ENCODE measurements at regions not wholly inside any gene's neighbourhood (a gene's known extent, or its start where the extent isn't known, plus 50 kb on each side); places are given as distances from the start of the nearest gene placed in this dataset.

- DNase-seq: no peak
These were observed 293.9 kb downstream of the KCNC2 start for GRCh38 chr12:74915718-74916117.

GRCh38 chr12:74917743-74918142, 291.9 kb downstream of the KCNC2 start:
- no peak for DNase-seq

DNA sequence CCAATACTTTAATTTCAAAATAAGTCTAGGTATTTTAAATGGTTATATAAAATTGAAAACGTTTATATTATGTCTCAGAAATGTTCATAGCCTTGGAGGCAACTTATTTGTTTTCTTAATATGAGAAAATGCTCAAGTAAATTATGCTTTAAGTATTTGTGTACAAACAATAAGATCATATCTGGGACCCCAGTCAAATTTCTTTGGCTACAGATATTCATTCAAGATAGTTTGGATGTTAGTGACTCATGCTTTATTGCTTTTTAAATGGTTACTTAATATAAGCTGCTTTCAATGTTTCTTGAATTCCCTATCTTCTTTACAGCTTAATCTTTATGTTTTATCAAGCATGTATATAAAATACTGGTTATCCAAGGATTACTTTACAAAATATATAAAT, 291.3 kb downstream of the KCNC2 start:
- DNase-seq: no peak

DNA sequence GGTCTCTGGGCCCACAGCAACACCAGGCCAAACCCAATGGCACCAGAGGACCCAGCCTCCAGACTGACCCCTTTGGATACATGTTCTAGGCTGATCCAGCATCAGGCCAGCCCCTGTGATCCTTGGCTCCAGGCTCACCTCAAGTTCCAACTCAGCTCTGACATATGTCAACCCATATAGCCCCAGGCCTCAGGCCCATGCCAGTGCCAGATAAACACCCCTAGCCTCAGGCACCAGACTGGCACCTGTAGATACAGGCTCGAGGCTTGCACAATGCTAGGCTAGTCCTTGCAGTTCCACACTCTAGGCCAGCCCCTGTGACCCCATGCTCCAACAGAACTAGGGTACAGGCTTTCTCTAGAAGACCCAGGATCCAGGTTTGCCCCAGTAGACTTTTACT, 287.5 kb downstream of the KCNC2 start:
- DNase-seq: no peak

DNA sequence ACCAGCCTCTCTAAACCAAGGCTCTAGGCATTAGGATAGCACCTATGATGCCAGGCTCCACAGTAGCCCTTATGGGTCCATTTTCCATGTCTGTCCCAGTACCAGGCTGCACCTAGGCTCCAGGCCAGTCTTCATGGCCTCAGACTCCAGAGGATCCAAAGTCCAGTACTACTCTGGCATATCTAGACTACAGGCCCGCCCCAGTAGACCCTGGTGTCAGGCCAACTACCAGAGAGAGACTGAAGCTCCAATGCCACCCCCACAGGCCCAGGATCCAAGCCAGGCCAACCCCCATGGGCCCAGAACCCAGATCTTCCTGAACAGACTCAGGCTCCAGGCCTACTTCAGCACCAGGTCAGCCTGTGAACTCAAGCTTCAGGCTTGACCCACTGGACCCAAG, 287.0 kb downstream of the KCNC2 start:
- no peak for DNase-seq

DNA sequence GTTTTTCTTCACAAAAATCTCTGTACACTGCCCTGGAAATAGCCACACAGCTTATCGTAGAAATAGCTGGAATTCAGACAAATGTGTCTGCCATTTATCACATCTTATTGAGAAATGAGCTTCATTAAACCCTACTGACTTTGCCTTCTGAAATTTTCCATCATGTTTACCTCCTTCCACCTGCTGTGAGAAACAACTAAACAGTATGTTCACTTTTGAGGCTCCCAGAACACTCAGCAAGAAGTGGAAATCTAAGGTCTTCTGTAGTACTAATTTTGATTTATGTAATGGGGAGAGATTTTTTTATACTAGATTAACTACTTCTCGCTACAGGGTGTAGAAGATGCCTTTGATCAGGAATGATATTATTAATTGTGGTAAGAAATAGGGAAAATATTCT, 268.0 kb downstream of the KCNC2 start:
- no peak for DNase-seq

DNA sequence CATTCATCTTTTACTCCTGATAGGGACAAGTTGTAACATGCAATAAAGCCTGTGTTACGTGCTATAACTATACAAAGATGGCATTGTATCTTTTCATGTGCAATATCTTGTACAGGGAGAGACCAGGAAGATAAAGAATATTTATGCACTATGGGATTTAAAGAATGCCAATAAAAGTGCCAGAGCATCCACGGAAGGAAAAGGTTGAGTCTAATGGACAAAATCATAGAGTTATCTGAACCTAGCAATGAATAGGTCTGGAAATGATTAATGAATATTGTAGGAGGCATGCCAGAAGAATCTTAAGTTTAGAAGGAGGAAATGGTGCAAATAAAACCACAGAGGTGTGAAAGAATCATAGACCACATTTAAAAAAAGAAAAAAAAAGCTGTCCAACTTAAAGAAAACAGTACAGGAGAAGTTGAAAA, 263.9 kb downstream of the KCNC2 start:
- DNase-seq: no peak

DNA sequence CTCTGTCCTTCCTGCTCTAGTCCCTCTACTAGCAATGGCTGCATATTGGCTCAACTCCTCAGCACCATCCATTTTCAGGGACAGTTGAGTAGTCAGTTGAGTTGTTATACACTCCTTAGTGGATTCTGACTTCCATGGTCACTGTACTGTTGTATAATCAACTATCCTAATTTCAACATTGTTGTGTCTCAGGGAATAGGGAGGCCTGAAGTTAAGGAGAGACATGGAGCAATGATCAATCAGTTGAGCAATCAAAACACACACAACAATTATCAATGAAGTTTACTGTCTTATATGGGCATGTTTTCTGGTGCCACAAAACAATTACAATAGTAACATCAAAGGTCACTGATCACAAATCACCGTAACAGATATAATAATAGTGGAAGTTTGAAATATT, 255.9 kb downstream of the KCNC2 start:
- DNase-seq: no peak

DNA sequence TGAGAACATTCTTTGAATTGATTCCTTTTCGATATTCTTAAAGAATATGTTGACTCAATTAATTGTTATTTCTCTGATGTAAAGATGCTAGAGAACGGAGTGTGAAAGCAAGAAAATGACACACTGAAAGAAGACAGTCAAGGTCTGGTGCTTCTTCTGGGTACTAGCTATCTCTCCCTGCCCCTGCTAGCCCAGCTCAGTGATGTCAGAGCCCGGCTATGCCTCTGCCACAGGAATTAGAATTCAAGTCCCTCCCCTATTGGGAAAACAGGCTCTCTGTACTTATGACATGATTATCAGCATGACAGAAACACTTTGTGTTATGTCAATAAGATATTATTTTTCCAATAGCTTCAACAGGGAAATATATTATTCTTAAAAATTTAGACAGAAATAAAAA, 252.4 kb downstream of the KCNC2 start:
- no peak for DNase-seq

DNA sequence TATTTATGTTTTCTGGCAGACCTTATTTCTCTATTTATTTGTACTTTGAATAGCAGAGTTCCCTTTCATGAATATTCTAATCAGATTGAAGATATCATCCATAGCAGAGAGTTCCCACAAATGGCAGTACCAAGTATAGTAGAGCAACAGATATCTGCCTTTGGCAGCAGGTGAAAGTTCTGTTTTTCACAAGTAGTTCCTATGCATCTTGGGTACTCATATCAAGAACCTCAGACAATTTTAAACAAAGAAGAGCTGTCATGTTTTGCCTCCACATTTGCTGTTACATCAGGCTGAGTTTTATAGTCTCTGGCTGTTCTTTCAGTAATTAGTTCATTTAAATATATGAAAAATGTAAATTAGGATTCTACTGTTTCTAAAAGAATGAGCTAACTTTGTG, 252.0 kb downstream of the KCNC2 start:
- no peak for DNase-seq

DNA sequence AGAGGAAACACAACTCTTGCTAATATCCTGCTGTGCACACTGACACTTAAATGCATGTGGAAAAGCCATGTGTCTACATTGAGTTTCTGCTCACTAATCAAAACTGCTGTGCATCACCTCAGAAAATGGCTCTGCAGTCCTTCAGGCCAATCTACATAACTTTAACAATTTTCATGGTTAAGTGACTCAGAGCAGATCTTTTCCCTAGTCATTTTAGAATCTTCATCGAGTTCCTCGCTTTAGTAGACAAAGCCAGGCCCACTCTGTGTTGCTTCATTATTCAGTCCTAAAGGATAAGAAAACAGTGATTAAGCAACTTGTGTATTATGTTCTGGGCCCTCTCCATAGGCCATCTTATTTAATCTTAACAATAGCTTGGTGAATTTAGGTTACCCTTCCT, 250.0 kb downstream of the KCNC2 start:
- DNase-seq: no peak

DNA sequence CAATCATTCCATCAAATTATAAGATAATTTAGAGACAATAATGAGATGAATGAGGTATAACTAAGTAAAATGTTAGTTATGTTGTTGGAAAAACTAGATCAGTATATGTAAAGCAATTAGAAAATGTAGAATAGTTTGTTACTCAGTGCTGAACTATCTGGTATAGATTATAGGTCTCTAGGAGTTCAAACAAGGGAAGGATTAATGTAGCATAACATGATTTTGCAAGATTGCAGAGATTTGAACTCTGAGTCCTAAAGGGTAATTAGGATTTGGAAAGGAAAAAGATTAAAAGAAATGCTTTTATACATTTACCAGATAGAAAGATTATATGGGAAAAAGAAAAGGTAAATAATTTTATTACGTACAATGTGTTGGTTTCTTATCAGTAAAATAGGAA, 246.3 kb downstream of the KCNC2 start:
- DNase-seq: no peak

DNA sequence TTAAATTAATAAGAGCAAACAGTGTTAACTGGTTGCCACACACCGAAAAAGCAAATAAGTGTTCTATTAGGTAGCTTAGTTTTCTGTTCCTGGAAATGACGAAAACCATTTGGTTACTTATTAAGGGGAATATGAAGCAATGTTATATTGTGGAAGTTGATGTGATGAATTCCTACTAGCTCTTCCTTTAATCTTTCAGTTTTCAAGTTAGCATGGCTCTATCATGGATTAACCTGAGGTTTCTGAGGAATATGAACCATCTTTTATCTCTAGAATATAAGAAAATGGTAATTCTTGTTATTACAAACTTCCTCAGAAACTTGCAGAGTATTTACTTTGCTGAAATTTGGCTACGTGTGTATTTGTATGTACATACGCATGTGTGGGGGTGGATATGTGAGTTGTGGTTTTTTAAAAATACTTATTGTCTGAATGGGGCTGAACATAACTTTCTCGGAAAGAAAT, 245.7 kb downstream of the KCNC2 start:
- no peak for DNase-seq

GRCh38 chr12:74964390-74964789, 245.2 kb downstream of the KCNC2 start:
- DNase-seq: no peak

GRCh38 chr12:74971201-74971600, 238.4 kb downstream of the KCNC2 start:
- no peak for DNase-seq

GRCh38 chr12:74977832-74978481, 231.7 kb downstream of the KCNC2 start:
- DNase-seq: no peak

- no peak for DNase-seq
These were observed 229.1 kb downstream of the KCNC2 start for GRCh38 chr12:74980510-74980909.

GRCh38 chr12:74981541-74981940, 228.1 kb downstream of the KCNC2 start:
- DNase-seq: no peak

- no peak for DNase-seq
These were observed 225.7 kb downstream of the KCNC2 start for GRCh38 chr12:74983917-74984316.

GRCh38 chr12:74984631-74985030, 225.0 kb downstream of the KCNC2 start:
- no peak for DNase-seq

DNA sequence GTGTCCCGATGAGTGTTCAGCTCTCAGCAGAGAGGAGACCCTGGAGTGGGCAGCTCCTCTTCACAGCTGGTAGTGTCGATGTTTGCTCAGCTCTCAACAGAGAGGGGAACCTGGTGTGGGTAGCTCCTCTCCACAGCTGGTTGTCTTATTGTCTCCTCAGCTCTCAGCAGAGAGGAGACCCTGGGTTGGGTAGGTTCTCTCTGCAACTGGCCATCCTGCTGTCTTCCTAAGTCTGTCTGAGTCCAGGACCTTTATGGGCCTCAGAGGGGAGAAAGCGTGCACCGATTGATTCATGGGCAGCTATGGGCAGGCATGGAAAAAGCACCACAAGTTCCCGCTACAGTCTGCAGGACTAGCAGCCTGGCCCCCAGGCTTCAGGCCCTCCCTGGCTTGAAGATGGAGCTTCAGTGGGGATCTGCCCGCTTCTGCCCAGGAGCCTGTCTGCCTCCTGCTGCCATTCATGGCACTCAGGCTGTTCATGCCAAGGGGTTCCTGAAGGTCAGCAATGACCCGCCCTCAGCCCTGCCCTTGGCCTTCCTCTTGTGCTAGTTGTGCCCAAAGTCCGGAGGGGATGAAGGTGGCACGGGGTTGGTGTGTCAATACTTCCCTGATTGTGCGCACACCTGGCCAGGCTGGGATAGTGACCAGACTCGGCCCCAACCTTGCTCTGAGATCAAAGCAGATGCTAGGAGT, 224.2 kb downstream of the KCNC2 start:
- DNase-seq: no peak

GRCh38 chr12:74985986-74986319, 223.7 kb downstream of the KCNC2 start:
- DNase-seq: no peak

- no peak for DNase-seq
These were observed 221.5 kb downstream of the KCNC2 start for GRCh38 chr12:74988156-74988555.
